ENCODE measurements at regions not wholly inside any gene's neighbourhood (a gene's known extent, or its start where the extent isn't known, plus 50 kb on each side); places are given as distances from the start of the nearest gene placed in this dataset.

GRCh38 chr1:68293122-68293521 lies 60.8 kb upstream of the WLS start:
- no peak for DNase-seq (ENCODE audit: low spot score)

GRCh38 chr1:68291688-68292384 lies 59.5 kb upstream of the WLS start:
- no peak for DNase-seq (ENCODE audit: low spot score)

DNA sequence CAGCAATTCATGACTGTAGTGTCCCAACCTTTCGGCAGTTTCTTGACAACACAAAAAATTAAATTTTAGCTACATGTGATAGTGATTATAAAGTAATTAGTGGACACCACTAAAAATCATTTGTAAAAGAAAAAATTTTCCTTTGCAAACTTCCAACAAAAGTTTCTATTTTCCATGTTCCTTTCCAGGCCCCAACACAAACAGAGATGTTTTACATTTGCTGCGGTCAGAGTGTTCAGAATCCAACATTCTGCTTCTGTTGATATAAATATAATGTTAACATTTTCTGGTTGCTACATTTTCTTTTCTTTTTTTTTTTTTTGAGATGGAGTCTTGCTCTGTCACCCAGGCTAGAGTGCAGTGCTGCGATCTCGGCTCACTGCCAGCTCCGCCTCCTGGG lies 54.9 kb upstream of the WLS start:
- no peak for DNase-seq (ENCODE audit: low spot score)

GRCh38 chr1:68285046-68285445 lies 52.7 kb upstream of the WLS start:
- DNase-seq (ENCODE audit: low spot score), result no peak

GRCh38 chr1:68281946-68282615 lies 49.8 kb upstream of the WLS start:
- DNase-seq (ENCODE audit: low spot score), result no peak
